H1 (cell line): ENCODE measurements at regions not wholly inside any gene's neighbourhood (a gene's known extent, or its start where the extent isn't known, plus 50 kb on each side); places are given as distances from the start of the nearest gene placed in this dataset.

Experiments used
- CTCF ChIA-PET: fragments of 300-600 bp; sonication (Branson Sonifier 250); formaldehyde crosslinking; loops from one replicate; lab custom pipeline; 2021; ENCODE audit not compliant: partially characterized antibody; lab: Charles Lee
- POLR2A ChIA-PET: fragments of 300-600 bp; sonication (Branson Sonifier 250); formaldehyde crosslinking; loops from one replicate; lab custom pipeline; 2021; ENCODE audit warnings: inconsistent platforms; ENCODE audit not compliant: partially characterized antibody; lab: Charles Lee
- DNase-seq, 2 experiments: peaks; one replicate each; pipeline versions ENCODE4 v3.0.0 to v3.0.0-alpha.2; 2010 to 2022; ENCODE audit warnings: low spot score in 2 of 2, low read depth in 1 of 2, mixed read lengths in 1 of 2
- FAIRE-seq: peaks from 2 replicates; lab custom pipeline; 2011; peaks lifted over from hg19 to GRCh38; lab: Jason Lieb, UNC
- H2AFZ ChIP-seq: 2 replicates; pipeline ENCODE4 v1.8.1; 2012; ENCODE audit warnings: low read length, inconsistent platforms
- H2AK5ac ChIP-seq: 2 replicates; pipeline ENCODE4 v1.6.1; 2013; ENCODE audit warnings: low read depth, low read length
- H2BK120ac ChIP-seq: replicated peaks from 2 replicates; pipeline ENCODE3; 2013; ENCODE audit warnings: low read depth, low read length, inconsistent platforms
- H2BK12ac ChIP-seq: 2 replicates; pipeline ENCODE4 v1.6.1; 2013; ENCODE audit warnings: low read depth, low read length
- H2BK15ac ChIP-seq: 2 replicates; pipeline ENCODE4 v1.6.1; 2013; ENCODE audit warnings: low read length
- H2BK20ac ChIP-seq: 2 replicates; pipeline ENCODE4 v1.6.1; 2013; ENCODE audit warnings: low read length
- H2BK5ac ChIP-seq: 2 replicates; pipeline ENCODE4 v1.6.1; 2013; ENCODE audit warnings: low read depth, low read length
- H3K14ac ChIP-seq: 2 replicates; pipeline ENCODE4 v1.6.1; 2013; ENCODE audit warnings: inconsistent platforms; ENCODE audit not compliant: insufficient read length
- H3K18ac ChIP-seq: 2 replicates; pipeline ENCODE4 v1.6.1; 2013; ENCODE audit warnings: low read length; ENCODE audit errors: extremely low read depth
- H3K23ac ChIP-seq: 2 replicates; pipeline ENCODE4 v1.6.1; 2013; ENCODE audit warnings: inconsistent platforms; ENCODE audit not compliant: insufficient read length
- H3K23me2 ChIP-seq: 2 replicates; pipeline ENCODE4 v1.6.1; 2013; ENCODE audit warnings: low read depth, low read length
- H3K27ac ChIP-seq: 2 replicates; pipeline ENCODE4 v1.6.1; 2011; ENCODE audit warnings: low read depth, low read length, inconsistent platforms
- H3K27me3 ChIP-seq, 4 experiments: replicated peaks in 1 of 4; 1 replicate in 1 of 4; 2 replicates in 3 of 4; pipeline versions ENCODE4 v1.6.1 to v1.8.1; 2011 to 2013; ENCODE audit warnings: low read length in 3 of 4, mild to moderate bottlenecking in 3 of 4, inconsistent platforms in 2 of 4, mixed read lengths in 2 of 4, moderate library complexity in 1 of 4; ENCODE audit not compliant: control insufficient read depth in 3 of 4, insufficient read depth in 3 of 4; ENCODE audit errors: extremely low read depth in 1 of 4
- H3K36me3 ChIP-seq, 4 experiments: 2 replicates each; pipeline versions ENCODE4 v1.6.1 to v1.8.1; 2011 to 2013; ENCODE audit warnings: mild to moderate bottlenecking in 4 of 4, low read length in 3 of 4, moderate library complexity in 2 of 4, control low read depth in 1 of 4, inconsistent platforms in 1 of 4; ENCODE audit not compliant: insufficient read depth in 4 of 4, control insufficient read depth in 2 of 4
- H3K4ac ChIP-seq: replicated peaks from 2 replicates; pipeline ENCODE3; 2013; ENCODE audit warnings: low read length, low read depth, mixed read lengths, inconsistent platforms; ENCODE audit not compliant: insufficient read length
- H3K4me1 ChIP-seq, 4 experiments: replicated peaks in 1 of 4; 1 replicate in 1 of 4; 2 replicates in 3 of 4; pipeline versions ENCODE4 v1.6.1 to v1.8.1; 2011 to 2013; ENCODE audit warnings: low read length in 3 of 4, inconsistent platforms in 2 of 4, mixed read lengths in 1 of 4; ENCODE audit not compliant: insufficient read depth in 4 of 4, control insufficient read depth in 3 of 4
- H3K4me2 ChIP-seq, 2 experiments: 2 replicates each; pipeline versions ENCODE4 v1.6.1 to v1.8.1; 2011 to 2013; ENCODE audit warnings: low read depth in 2 of 2, low read length in 2 of 2, control low read depth in 1 of 2, inconsistent platforms in 1 of 2, mild to moderate bottlenecking in 1 of 2; ENCODE audit not compliant: insufficient read depth in 1 of 2
- H3K4me3 ChIP-seq, 4 experiments: fragments of 200-600, 300-600 bp in 1 of 4; sonication (generic), shearing (Covaris generic), sonication (Bioruptor Twin) in 1 of 4; 2 replicates each; pipeline versions ENCODE4 v1.5.1 to v1.8.1; 2011 to 2016; ENCODE audit warnings: low read length in 4 of 4, low read depth in 3 of 4, control low read depth in 2 of 4, inconsistent platforms in 2 of 4, mild to moderate bottlenecking in 2 of 4, mixed read lengths in 1 of 4, moderate library complexity in 1 of 4; ENCODE audit not compliant: insufficient read depth in 2 of 4; ENCODE audit errors: extremely low read depth in 1 of 4
- H3K56ac ChIP-seq: replicated peaks from 2 replicates; pipeline ENCODE3; 2013; ENCODE audit warnings: low read depth, mild to moderate bottlenecking, mixed read lengths, low read length, inconsistent platforms; ENCODE audit not compliant: insufficient read length
- H3K79me1 ChIP-seq: 2 replicates; pipeline ENCODE4 v1.6.1; 2013; ENCODE audit warnings: low read depth, low read length, control low read depth
- H3K79me2 ChIP-seq, 2 experiments: 2 replicates each; pipeline versions ENCODE4 v1.6.1 to v1.8.1; 2012 to 2013; ENCODE audit warnings: low read length in 2 of 2, mild to moderate bottlenecking in 2 of 2, inconsistent platforms in 1 of 2; ENCODE audit not compliant: insufficient read depth in 2 of 2, control insufficient read depth in 1 of 2
- H3K9ac ChIP-seq, 4 experiments: replicated peaks in 1 of 4; 1 replicate in 1 of 4; 2 replicates in 3 of 4; pipeline versions ENCODE4 v1.6.1 to v1.8.1; 2011 to 2013; ENCODE audit warnings: low read depth in 3 of 4, low read length in 3 of 4, control low read depth in 2 of 4, mild to moderate bottlenecking in 2 of 4, moderate library complexity in 2 of 4, inconsistent platforms in 1 of 4; ENCODE audit errors: extremely low read depth in 1 of 4
- H3K9me3 ChIP-seq, 2 experiments: 2 replicates each; pipeline versions ENCODE4 v1.6.1 to v1.8.1; 2012 to 2013; ENCODE audit warnings: mild to moderate bottlenecking in 2 of 2, moderate library complexity in 2 of 2, control low read depth in 1 of 2, inconsistent platforms in 1 of 2, low read depth in 1 of 2, low read length in 1 of 2, mixed read lengths in 1 of 2; ENCODE audit not compliant: insufficient read depth in 2 of 2
- H4K20me1 ChIP-seq, 2 experiments: replicated peaks in 1 of 2; 2 replicates each; pipeline versions ENCODE3 to v1.8.1; 2011 to 2013; ENCODE audit warnings: inconsistent platforms in 2 of 2, low read length in 2 of 2, mild to moderate bottlenecking in 1 of 2; ENCODE audit not compliant: insufficient read depth in 2 of 2, control insufficient read depth in 1 of 2
- H4K5ac ChIP-seq: 2 replicates; pipeline ENCODE4 v1.6.1; 2013; ENCODE audit warnings: low read length, low read depth, mixed read lengths, inconsistent platforms; ENCODE audit not compliant: insufficient read length
- H4K8ac ChIP-seq: 2 replicates; pipeline ENCODE4 v1.8.0; 2013; ENCODE audit warnings: mild to moderate bottlenecking, moderate library complexity, low read length, inconsistent platforms; ENCODE audit not compliant: insufficient read depth; ENCODE audit errors: extremely low read depth
- H4K91ac ChIP-seq: replicated peaks from 2 replicates; pipeline ENCODE3; 2013; ENCODE audit warnings: low read length, mixed read lengths, inconsistent platforms; ENCODE audit not compliant: insufficient read length
- BRCA1 ChIP-seq: IDR thresholded peaks from 2 replicates; pipeline ENCODE4 v1.6.1; 2012; ENCODE audit warnings: low read depth, low read length, improper control_type of control experiment
- CHD2 ChIP-seq: IDR thresholded peaks from 2 replicates; pipeline ENCODE4 v1.6.1; 2012; ENCODE audit warnings: low read length, improper control_type of control experiment
- E2F6 ChIP-seq: IDR thresholded peaks from 2 replicates; pipeline ENCODE4 v1.6.1; 2012; ENCODE audit warnings: inconsistent platforms
- JUN ChIP-seq: IDR thresholded peaks from 2 replicates; pipeline ENCODE4 v1.6.1; 2011; ENCODE audit warnings: low read depth, mild to moderate bottlenecking, improper control_type of control experiment, low read length
- NRF1 ChIP-seq: IDR thresholded peaks from 2 replicates; pipeline ENCODE4 v1.6.1; 2011; ENCODE audit warnings: mild to moderate bottlenecking, low read depth, low read length, improper control_type of control experiment
- POLR2A ChIP-seq, 2 experiments: IDR thresholded peaks; 1 replicate in 1 of 2; 2 replicates in 1 of 2; pipeline ENCODE4 v1.6.1; 2011; ENCODE audit warnings: low read depth in 2 of 2, low read length in 2 of 2, mild to moderate bottlenecking in 2 of 2; ENCODE audit errors: control extremely low read depth in 1 of 2
- POLR2AphosphoS5 ChIP-seq: IDR thresholded peaks from 2 replicates; pipeline ENCODE4 v1.6.1; 2011; ENCODE audit warnings: low read depth, low read length
- SP2 ChIP-seq: IDR thresholded peaks from 2 replicates; pipeline ENCODE4 v1.6.1; 2012; ENCODE audit warnings: mild to moderate bottlenecking, low read length, inconsistent platforms
- TBP ChIP-seq: IDR thresholded peaks from 2 replicates; pipeline ENCODE4 v1.6.1; 2011; ENCODE audit warnings: low read depth, low read length, improper control_type of control experiment
- TCF12 ChIP-seq: IDR thresholded peaks from 2 replicates; pipeline ENCODE4 v1.6.1; 2011; ENCODE audit warnings: low read depth, mild to moderate bottlenecking, low read length

DNA sequence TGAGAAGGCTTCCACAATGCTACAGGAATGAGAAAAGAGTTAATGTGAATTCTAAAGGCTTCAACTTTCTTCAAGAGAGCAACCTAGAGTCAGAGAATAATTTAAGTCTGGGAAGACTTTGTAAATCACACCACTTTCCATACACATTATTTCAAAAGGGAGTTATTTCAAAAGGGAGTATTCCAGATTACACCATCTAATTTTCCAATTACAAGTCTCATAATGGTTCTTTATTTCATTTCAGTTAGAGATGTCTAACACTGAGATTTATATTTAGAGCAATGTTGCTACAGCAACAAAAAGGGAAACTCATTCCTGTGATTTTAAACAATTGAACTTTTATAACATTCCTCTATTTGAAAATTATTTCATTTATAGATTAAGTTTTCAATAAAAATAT lies 98.8 kb upstream of the DST start:
- no peak for TF ChIP-seq TBP
- no peak for TF ChIP-seq JUN
- no peak for TF ChIP-seq E2F6
- TF ChIP-seq POLR2AphosphoS5, result no peak
- no peak for TF ChIP-seq CHD2
- TF ChIP-seq BRCA1, result no peak
- no peak for TF ChIP-seq POLR2A (IDR thresholded peaks at IDR 0.05; ENCODE audit: control extremely low read depth in 1 of 2, low read depth in 2 of 2, low read length in 2 of 2)
- TF ChIP-seq SP2, result no peak
- no peak for TF ChIP-seq TCF12
- no peak for TF ChIP-seq NRF1
- H3K27me3 ChIP-seq, result no peaks in the 10 kb centered on the region
- H3K4me2 ChIP-seq, result peak overlapping the region; percentile 29 to 36; a peak in 2 of 4 replicates
- no peaks in the 10 kb centered on the region for H3K23me2 ChIP-seq
- no peak overlapping the region for H4K8ac ChIP-seq
- no peak overlapping the region for H2AK5ac ChIP-seq
- no peak overlapping the region for H2BK12ac ChIP-seq
- H4K91ac ChIP-seq, result no peak overlapping the region
- H2BK120ac ChIP-seq, result no peak overlapping the region
- no peak for DNase-seq
- no peak overlapping the region for H3K9ac ChIP-seq
- H3K4ac ChIP-seq, result no peak overlapping the region
- H3K4me3 ChIP-seq, result no peak overlapping the region
- no peak overlapping the region for H2AFZ ChIP-seq
- H2BK20ac ChIP-seq, result no peak overlapping the region
- ChIA-PET CTCF (interaction anchor here (0.9 to 6.9 kb wide), 3 partner anchors 11 to 28 kb away, joined by 3 to 31 read pairs (median 3); no protein-coding TSS in a partner anchor), POLR2A (no interaction called here)
- H3K56ac ChIP-seq, result no peak overlapping the region
- no peak overlapping the region for H2BK5ac ChIP-seq
- H3K79me2 ChIP-seq, result peaks cover 5 to 94% of the 10 kb centered on the region in 2 experiments
- no peak overlapping the region for H2BK15ac ChIP-seq
- H3K23ac ChIP-seq, result no peak overlapping the region
- no peaks in the 10 kb centered on the region for H3K9me3 ChIP-seq
- no peaks in the 10 kb centered on the region for H3K36me3 ChIP-seq
- no peak for FAIRE-seq
- no peaks in the 10 kb centered on the region; the same call in 1 of the 2 replicates for H3K79me1 ChIP-seq
- peaks cover 0 to 18% (median 12%) of the 10 kb centered on the region in 4 experiments; a peak in 5 of 7 replicates for H3K4me1 ChIP-seq
- no peak overlapping the region for H4K5ac ChIP-seq
- no peak overlapping the region for H3K14ac ChIP-seq
- H3K18ac ChIP-seq, result no peak overlapping the region
- H4K20me1 ChIP-seq, result peaks cover 0 to 2% of the 10 kb centered on the region in 2 experiments
- no peak overlapping the region for H3K27ac ChIP-seq
